ENCODE measurements at regions not wholly inside any gene's neighbourhood (a gene's known extent, or its start where the extent isn't known, plus 50 kb on each side); places are given as distances from the start of the nearest gene placed in this dataset.

DNA sequence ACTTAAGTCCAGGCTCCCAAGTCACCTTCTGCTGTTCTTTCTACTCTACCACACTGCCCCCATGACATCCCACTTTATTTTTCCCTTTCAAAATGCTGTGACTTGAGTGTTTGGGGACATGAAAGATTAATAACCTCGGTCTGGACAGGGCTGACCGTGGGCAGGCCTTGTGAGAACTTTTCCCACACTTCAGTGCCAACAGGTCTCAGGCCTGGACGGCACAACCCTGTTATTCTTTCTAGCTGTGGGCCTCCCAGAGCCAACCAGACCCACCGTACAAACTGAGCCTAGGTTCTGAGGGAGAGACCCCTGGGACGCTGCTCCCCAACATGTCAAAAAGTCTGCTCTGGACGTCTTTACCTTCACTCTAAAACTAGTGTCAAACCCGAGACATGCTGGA lies 153.4 kb downstream of the CEP120 start:
- no peak overlapping the region for H3K27ac ChIP-seq (ENCODE audit: low read depth in 1 of 2, low read length in 2 of 2)
- intact Hi-C loops (cut with DNase I, micrococcal nuclease), result no loop called here
- no peaks in the 10 kb centered on the region for H3K27me3 ChIP-seq (ENCODE audit: control insufficient read depth in 1 of 2, insufficient read depth in 2 of 2, low read length in 2 of 2)
- no peak overlapping the region for H3K4me3 ChIP-seq (ENCODE audit: low read length)
- TF ChIP-seq, protein P1, sequence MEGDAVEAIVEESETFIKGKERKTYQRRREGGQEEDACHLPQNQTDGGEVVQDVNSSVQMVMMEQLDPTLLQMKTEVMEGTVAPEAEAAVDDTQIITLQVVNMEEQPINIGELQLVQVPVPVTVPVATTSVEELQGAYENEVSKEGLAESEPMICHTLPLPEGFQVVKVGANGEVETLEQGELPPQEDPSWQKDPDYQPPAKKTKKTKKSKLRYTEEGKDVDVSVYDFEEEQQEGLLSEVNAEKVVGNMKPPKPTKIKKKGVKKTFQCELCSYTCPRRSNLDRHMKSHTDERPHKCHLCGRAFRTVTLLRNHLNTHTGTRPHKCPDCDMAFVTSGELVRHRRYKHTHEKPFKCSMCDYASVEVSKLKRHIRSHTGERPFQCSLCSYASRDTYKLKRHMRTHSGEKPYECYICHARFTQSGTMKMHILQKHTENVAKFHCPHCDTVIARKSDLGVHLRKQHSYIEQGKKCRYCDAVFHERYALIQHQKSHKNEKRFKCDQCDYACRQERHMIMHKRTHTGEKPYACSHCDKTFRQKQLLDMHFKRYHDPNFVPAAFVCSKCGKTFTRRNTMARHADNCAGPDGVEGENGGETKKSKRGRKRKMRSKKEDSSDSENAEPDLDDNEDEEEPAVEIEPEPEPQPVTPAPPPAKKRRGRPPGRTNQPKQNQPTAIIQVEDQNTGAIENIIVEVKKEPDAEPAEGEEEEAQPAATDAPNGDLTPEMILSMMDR (IDR thresholded peaks at IDR 0.05), result no peak
- Mint-ChIP-seq H3K27me3 (no peaks in the 10 kb centered on the region), H3K27ac (no peak overlapping the region), H3K36me3 (ENCODE audit: low read depth) (no peaks in the 10 kb centered on the region), H3K4me3 (no peak overlapping the region), H3K9me3 (no peaks in the 10 kb centered on the region), H3K4me1 (ENCODE audit: low read depth) (no peaks in the 10 kb centered on the region)
- CTCF ChIA-PET, result no interaction called here
- H3K36me3 ChIP-seq (ENCODE audit: insufficient read depth, low read length), result no peaks in the 10 kb centered on the region
- ATAC-seq (ENCODE audit: poor library complexity), result no peak
- no peaks in the 10 kb centered on the region for H3K9me3 ChIP-seq (ENCODE audit: control insufficient read depth in 1 of 2, insufficient read depth in 1 of 2, low read length in 2 of 2)
- POLR2A ChIA-PET, result no interaction called here
- DNase-seq, result no peak
- no peaks in the 10 kb centered on the region for H3K4me1 ChIP-seq (ENCODE audit: insufficient read depth, low read length)

DNA sequence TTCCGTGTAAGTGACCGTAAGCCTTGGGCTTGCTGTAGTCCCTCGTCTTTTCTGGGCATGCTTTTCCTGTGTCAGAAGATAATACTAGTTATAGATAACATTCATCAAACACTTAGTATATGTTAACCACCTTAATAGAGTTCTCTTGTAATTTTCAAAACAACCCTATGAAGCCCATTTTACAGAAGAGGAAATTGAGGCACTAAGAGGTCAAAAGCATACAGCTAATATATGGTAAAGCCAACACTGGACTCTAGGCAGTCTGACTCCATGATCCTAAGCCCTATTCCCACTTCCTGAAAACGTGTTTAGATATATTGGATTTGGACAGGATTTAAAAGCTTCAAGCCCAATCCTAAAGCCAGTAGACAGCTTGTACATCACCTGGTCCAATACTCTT lies 153.8 kb downstream of the CEP120 start:
- intact Hi-C loops (cut with DNase I, micrococcal nuclease), result no loop called here
- H3K27me3 Mint-ChIP-seq, result no peaks in the 10 kb centered on the region

DNA sequence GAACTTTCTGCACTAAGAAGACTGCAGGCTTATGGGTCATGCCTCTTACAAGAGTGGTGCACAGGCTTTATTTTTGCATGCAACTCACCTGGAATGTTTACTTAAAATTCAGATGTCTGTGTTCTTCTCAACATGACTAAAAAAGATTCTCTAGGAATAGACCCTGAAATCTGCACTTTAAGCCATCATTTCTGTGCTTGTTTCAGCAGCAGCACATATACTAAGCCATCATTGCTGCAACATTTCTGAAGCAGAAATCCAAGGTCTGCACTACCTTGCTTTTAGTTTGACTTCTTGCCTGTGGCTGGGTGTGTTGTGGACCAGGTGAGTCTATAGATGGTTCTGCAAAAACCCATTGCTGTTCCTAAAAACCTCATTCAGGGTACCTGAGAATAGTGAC lies 156.8 kb downstream of the CEP120 start:
- CTCF ChIA-PET, result no interaction called here
- intact Hi-C loops (cut with DNase I, micrococcal nuclease), result no loop called here
- no peak for ATAC-seq (ENCODE audit: poor library complexity)

More for the DNA sequence above, 153.8 kb downstream of the CEP120 start:
- no peak overlapping the region for H3K27ac Mint-ChIP-seq
- H3K4me3 Mint-ChIP-seq, result no peak overlapping the region
- H3K27ac ChIP-seq (ENCODE audit: low read depth in 1 of 2, low read length in 2 of 2), result no peak overlapping the region
- no peaks in the 10 kb centered on the region for H3K36me3 Mint-ChIP-seq (ENCODE audit: low read depth)
- no peaks in the 10 kb centered on the region for H3K9me3 Mint-ChIP-seq
- ATAC-seq (ENCODE audit: poor library complexity) (no peak), DNase-seq (no peak)
- TF ChIP-seq, protein P1 (IDR thresholded peaks at IDR 0.05), result no peak
- no peaks in the 10 kb centered on the region for H3K4me1 Mint-ChIP-seq (ENCODE audit: low read depth)
- CTCF ChIA-PET, result no interaction called here
- H3K9me3 ChIP-seq (ENCODE audit: control insufficient read depth in 1 of 2, insufficient read depth in 1 of 2, low read length in 2 of 2), result no peaks in the 10 kb centered on the region
- no peaks in the 10 kb centered on the region for H3K4me1 ChIP-seq (ENCODE audit: insufficient read depth, low read length)
- POLR2A ChIA-PET, result no interaction called here
- no peaks in the 10 kb centered on the region for H3K27me3 ChIP-seq (ENCODE audit: control insufficient read depth in 1 of 2, insufficient read depth in 2 of 2, low read length in 2 of 2)
- H3K36me3 ChIP-seq (ENCODE audit: insufficient read depth, low read length), result no peaks in the 10 kb centered on the region
- H3K4me3 ChIP-seq (ENCODE audit: low read length), result no peak overlapping the region

More for the DNA sequence above, 156.8 kb downstream of the CEP120 start:
- no peak overlapping the region for H3K27ac Mint-ChIP-seq
- no peaks in the 10 kb centered on the region for H3K9me3 Mint-ChIP-seq
- no peak for DNase-seq
- Histone ChIP-seq H3K27ac (ENCODE audit: low read depth in 1 of 2, low read length in 2 of 2) (no peak overlapping the region), H3K9me3 (ENCODE audit: control insufficient read depth in 1 of 2, insufficient read depth in 1 of 2, low read length in 2 of 2) (no peaks in the 10 kb centered on the region), H3K27me3 (ENCODE audit: control insufficient read depth in 1 of 2, insufficient read depth in 2 of 2, low read length in 2 of 2) (no peaks in the 10 kb centered on the region), H3K4me3 (ENCODE audit: low read length) (no peak overlapping the region), H3K36me3 (ENCODE audit: insufficient read depth, low read length) (no peaks in the 10 kb centered on the region), H3K4me1 (ENCODE audit: insufficient read depth, low read length) (no peaks in the 10 kb centered on the region)
- TF ChIP-seq, protein P1 (IDR thresholded peaks at IDR 0.05), result no peak
- POLR2A ChIA-PET, result no interaction called here
- no peaks in the 10 kb centered on the region for H3K36me3 Mint-ChIP-seq (ENCODE audit: low read depth)
- H3K4me1 Mint-ChIP-seq (ENCODE audit: low read depth), result no peaks in the 10 kb centered on the region
- H3K27me3 Mint-ChIP-seq, result no peaks in the 10 kb centered on the region
- H3K4me3 Mint-ChIP-seq, result no peak overlapping the region
